OCI-LY1 (cell line): ENCODE measurements at regions not wholly inside any gene's neighbourhood (a gene's known extent, or its start where the extent isn't known, plus 50 kb on each side); places are given as distances from the start of the nearest gene placed in this dataset.

Source experiments
- EZH2 ChIP-seq: fragments of 200-600 bp; sonication (generic), shearing (Covaris generic); IDR thresholded peaks from 2 replicates; pipeline ENCODE4 v1.8.0; 2017; ENCODE audit warnings: borderline replicate concordance, mixed run types, mild to moderate bottlenecking, antibody characterized with exemption, low read length, moderate library complexity, mixed read lengths
- TF ChIP-seq, protein P1 (sequence below): fragments of 200-600 bp; sonication (generic), shearing (Covaris generic); IDR thresholded peaks from 2 replicates; pipeline ENCODE4 v1.5.1; 2017; ENCODE audit warnings: mild to moderate bottlenecking, antibody characterized with exemption, low read length, moderate library complexity, mixed read lengths

DNA sequence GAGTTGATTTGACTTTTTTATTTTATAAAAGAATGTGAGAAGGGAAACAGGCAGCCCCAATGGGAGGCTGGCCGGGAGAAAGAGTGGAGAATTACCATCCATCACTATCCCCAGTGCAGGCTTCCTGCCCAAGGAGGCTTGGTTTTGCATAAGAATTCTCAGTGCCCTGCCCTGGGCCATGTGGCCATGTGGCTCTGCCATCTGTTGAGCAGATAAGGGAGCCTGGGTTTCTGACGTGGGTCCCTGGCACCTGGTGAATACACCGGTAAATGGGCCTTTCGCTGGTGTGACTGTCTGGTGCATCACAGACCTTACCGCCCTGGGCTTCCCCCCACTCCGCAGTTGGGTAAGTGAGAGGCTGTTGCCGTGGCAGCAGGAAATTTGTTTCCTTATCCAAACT lies 54.5 kb upstream of the TMEM163 start:
- TF ChIP-seq, protein P1, sequence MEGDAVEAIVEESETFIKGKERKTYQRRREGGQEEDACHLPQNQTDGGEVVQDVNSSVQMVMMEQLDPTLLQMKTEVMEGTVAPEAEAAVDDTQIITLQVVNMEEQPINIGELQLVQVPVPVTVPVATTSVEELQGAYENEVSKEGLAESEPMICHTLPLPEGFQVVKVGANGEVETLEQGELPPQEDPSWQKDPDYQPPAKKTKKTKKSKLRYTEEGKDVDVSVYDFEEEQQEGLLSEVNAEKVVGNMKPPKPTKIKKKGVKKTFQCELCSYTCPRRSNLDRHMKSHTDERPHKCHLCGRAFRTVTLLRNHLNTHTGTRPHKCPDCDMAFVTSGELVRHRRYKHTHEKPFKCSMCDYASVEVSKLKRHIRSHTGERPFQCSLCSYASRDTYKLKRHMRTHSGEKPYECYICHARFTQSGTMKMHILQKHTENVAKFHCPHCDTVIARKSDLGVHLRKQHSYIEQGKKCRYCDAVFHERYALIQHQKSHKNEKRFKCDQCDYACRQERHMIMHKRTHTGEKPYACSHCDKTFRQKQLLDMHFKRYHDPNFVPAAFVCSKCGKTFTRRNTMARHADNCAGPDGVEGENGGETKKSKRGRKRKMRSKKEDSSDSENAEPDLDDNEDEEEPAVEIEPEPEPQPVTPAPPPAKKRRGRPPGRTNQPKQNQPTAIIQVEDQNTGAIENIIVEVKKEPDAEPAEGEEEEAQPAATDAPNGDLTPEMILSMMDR, result no peak
- TF ChIP-seq EZH2, result no peak
